SU-DHL-6 (cell line): ENCODE measurements at regions not wholly inside any gene's neighbourhood (a gene's known extent, or its start where the extent isn't known, plus 50 kb on each side); places are given as distances from the start of the nearest gene placed in this dataset.
"Not testable (repeated sequence)": the region's sequence is repeated elsewhere in the genome, so short reads cannot be mapped to it uniquely, and the experiment has no call there.

Source experiments
- H2AFZ ChIP-seq: fragments of 200-600 bp; sonication (generic); 2 replicates; pipeline ENCODE4 v1.6.1; 2014; ENCODE audit warnings: low read depth, mild to moderate bottlenecking, moderate library complexity, mixed read lengths, antibody characterized with exemption, low read length; ENCODE audit not compliant: severe bottlenecking
- H3F3A ChIP-seq: fragments of 200-600 bp; shearing (Covaris generic); 2 replicates; pipeline ENCODE4 v1.6.0; 2016; ENCODE audit warnings: antibody characterized with exemption, mild to moderate bottlenecking; ENCODE audit not compliant: insufficient read depth
- H3K27ac ChIP-seq: fragments of 200-600 bp; sonication (generic); 2 replicates; pipeline ENCODE4 v1.5.1; 2016; ENCODE audit warnings: low read depth, mild to moderate bottlenecking, low read length, moderate library complexity, mixed read lengths
- H3K27me3 ChIP-seq: fragments of 200-600 bp; sonication (generic), shearing (Covaris generic); 2 replicates; pipeline ENCODE4 v1.6.0; 2014; ENCODE audit warnings: mild to moderate bottlenecking, low read length
- H3K36me3 ChIP-seq: fragments of 200-600 bp; sonication (generic); 2 replicates; pipeline ENCODE4 v1.6.1; 2014; ENCODE audit warnings: mild to moderate bottlenecking, low read length, mixed read lengths
- H3K4me2 ChIP-seq: fragments of 300-600, 200-600 bp; shearing (Covaris generic), sonication (generic); 2 replicates; pipeline ENCODE4 v1.6.0; 2014; ENCODE audit warnings: low read length, low read depth, mild to moderate bottlenecking; ENCODE audit not compliant: poor library complexity, severe bottlenecking
- H3K4me3 ChIP-seq: fragments of 200-600 bp; sonication (generic); 2 replicates; pipeline ENCODE4 v1.5.1; 2014; ENCODE audit warnings: antibody characterized with exemption, low read length, mild to moderate bottlenecking, mixed read lengths; ENCODE audit not compliant: insufficient read depth, poor library complexity, severe bottlenecking
- H3K79me2 ChIP-seq: fragments of 200-600 bp; sonication (generic); 2 replicates; pipeline ENCODE4 v1.6.1; 2014; ENCODE audit warnings: mild to moderate bottlenecking, low read length, moderate library complexity; ENCODE audit not compliant: insufficient read depth
- H3K9ac ChIP-seq: fragments of 200-600 bp; sonication (generic); 2 replicates; pipeline ENCODE4 v1.7.0; 2014; ENCODE audit warnings: mild to moderate bottlenecking, low read length
- H3K9me2 ChIP-seq: fragments of 200-600 bp; sonication (generic); replicated peaks from 2 replicates; pipeline ENCODE4 v1.6.1; 2014; ENCODE audit warnings: low read length; ENCODE audit not compliant: insufficient read depth
- H3K9me3 ChIP-seq: fragments of 200-600 bp; sonication (generic); 2 replicates; pipeline ENCODE4 v1.6.1; 2014; ENCODE audit warnings: low read length, mixed read lengths; ENCODE audit not compliant: insufficient read depth
- H4K20me1 ChIP-seq: fragments of 200-600 bp; sonication (generic); 2 replicates; pipeline ENCODE4 v1.6.1; 2014; ENCODE audit warnings: low read depth, mild to moderate bottlenecking, antibody characterized with exemption, low read length, moderate library complexity, mixed read lengths
- CTCF ChIP-seq: fragments of 200-600 bp; sonication (generic); IDR thresholded peaks from one replicate; pipeline ENCODE4 v1.5.1; 2017; ENCODE audit warnings: antibody characterized with exemption, mild to moderate bottlenecking, low read length, moderate library complexity; ENCODE audit not compliant: insufficient read depth, poor library complexity, severe bottlenecking
- EZH2phosphoT487 ChIP-seq: fragments of 200-600 bp; sonication (generic), shearing (Covaris generic); conservative IDR thresholded peaks from 2 replicates; pipeline ENCODE4 v1.6.1; 2018; ENCODE audit warnings: mild to moderate bottlenecking, antibody characterized with exemption, low read length, moderate library complexity, mixed read lengths

- not testable (repeated sequence) for H3K27ac ChIP-seq, H3K9me3 ChIP-seq, H3K36me3 ChIP-seq, H4K20me1 ChIP-seq, H2AFZ ChIP-seq, H3K27me3 ChIP-seq, H3K4me2 ChIP-seq, H3K9me2 ChIP-seq, H3K4me3 ChIP-seq, H3K9ac ChIP-seq, H3F3A ChIP-seq, H3K79me2 ChIP-seq
Measured at GRCh38 chr22:11302427-11302826, 4225.6 kb upstream of the OR11H1 start.

- not testable (repeated sequence) for H3K27me3 ChIP-seq, H4K20me1 ChIP-seq, H3K9me3 ChIP-seq, H3K36me3 ChIP-seq, H3K79me2 ChIP-seq, H3K4me3 ChIP-seq, H3F3A ChIP-seq, H3K27ac ChIP-seq, H3K9ac ChIP-seq, H2AFZ ChIP-seq, H3K4me2 ChIP-seq, H3K9me2 ChIP-seq
Measured at GRCh38 chr22:11302904-11303303, 4225.1 kb upstream of the OR11H1 start.

- not testable (repeated sequence) for H3K9me3 ChIP-seq, H3K36me3 ChIP-seq, H3K4me3 ChIP-seq, H3K27ac ChIP-seq, H3K9ac ChIP-seq, H3F3A ChIP-seq, H4K20me1 ChIP-seq, H3K27me3 ChIP-seq, H3K4me2 ChIP-seq, H3K9me2 ChIP-seq, H2AFZ ChIP-seq, H3K79me2 ChIP-seq
Measured at GRCh38 chr22:11305179-11305578, 4222.8 kb upstream of the OR11H1 start.

- not testable (repeated sequence) for H2AFZ ChIP-seq, H3K9me2 ChIP-seq, H3K27ac ChIP-seq, H3F3A ChIP-seq, H3K9ac ChIP-seq, H3K4me3 ChIP-seq, H3K36me3 ChIP-seq, H3K9me3 ChIP-seq, H3K79me2 ChIP-seq, H3K27me3 ChIP-seq, H3K4me2 ChIP-seq, H4K20me1 ChIP-seq
Measured at GRCh38 chr22:11306933-11307518, 4221.0 kb upstream of the OR11H1 start.

- no peak overlapping the region for H3K27ac ChIP-seq
- no peaks in the 10 kb centered on the region for H3K36me3 ChIP-seq
- no peak overlapping the region for H3K4me3 ChIP-seq
- H3K9me2 ChIP-seq: no peaks in the 10 kb centered on the region
- H3K79me2 ChIP-seq: no peaks in the 10 kb centered on the region
- no peaks in the 10 kb centered on the region for H4K20me1 ChIP-seq
- H3K4me2 ChIP-seq: no peak overlapping the region
- no peak overlapping the region for H3K9ac ChIP-seq
- no peaks in the 10 kb centered on the region for H3F3A ChIP-seq
- H2AFZ ChIP-seq: no peak overlapping the region
- TF ChIP-seq CTCF: no peak
- TF ChIP-seq EZH2phosphoT487: no peak
- no peaks in the 10 kb centered on the region for H3K9me3 ChIP-seq
- H3K27me3 ChIP-seq: no peaks in the 10 kb centered on the region
Measured at GRCh38 chr22:11307998-11308397, 4220.0 kb upstream of the OR11H1 start.

- H3K9me3 ChIP-seq, H3K9me2 ChIP-seq, H2AFZ ChIP-seq, H3K36me3 ChIP-seq, H3K27ac ChIP-seq, H3K4me3 ChIP-seq, H3K79me2 ChIP-seq, H3K9ac ChIP-seq, H3F3A ChIP-seq, H3K27me3 ChIP-seq, H3K4me2 ChIP-seq, H4K20me1 ChIP-seq: not testable (repeated sequence)
Measured at GRCh38 chr22:11309777-11310176, 4218.2 kb upstream of the OR11H1 start.

- H4K20me1 ChIP-seq, H3F3A ChIP-seq, H2AFZ ChIP-seq, H3K9ac ChIP-seq, H3K36me3 ChIP-seq, H3K27me3 ChIP-seq, H3K4me3 ChIP-seq, H3K9me2 ChIP-seq, H3K9me3 ChIP-seq, H3K79me2 ChIP-seq, H3K4me2 ChIP-seq, H3K27ac ChIP-seq: not testable (repeated sequence)
Measured at GRCh38 chr22:11310647-11311046, 4217.3 kb upstream of the OR11H1 start.
